Activated CD8-positive, alpha-beta memory T cell treated with anti-CD3 and anti-CD28 coated beads, Interleukin-2, amount 50 U/mL, for 48 hours (primary cell): ENCODE measurements at regions not wholly inside any gene's neighbourhood (a gene's known extent, or its start where the extent isn't known, plus 50 kb on each side); places are given as distances from the start of the nearest gene placed in this dataset.
"Not testable (repeated sequence)": the region's sequence is repeated elsewhere in the genome, so short reads cannot be mapped to it uniquely, and the experiment has no call there.

ENCODE experiments used
- DNase-seq: peaks from one replicate; pipeline ENCODE4 v3.0.0-alpha.2; 2020

DNA sequence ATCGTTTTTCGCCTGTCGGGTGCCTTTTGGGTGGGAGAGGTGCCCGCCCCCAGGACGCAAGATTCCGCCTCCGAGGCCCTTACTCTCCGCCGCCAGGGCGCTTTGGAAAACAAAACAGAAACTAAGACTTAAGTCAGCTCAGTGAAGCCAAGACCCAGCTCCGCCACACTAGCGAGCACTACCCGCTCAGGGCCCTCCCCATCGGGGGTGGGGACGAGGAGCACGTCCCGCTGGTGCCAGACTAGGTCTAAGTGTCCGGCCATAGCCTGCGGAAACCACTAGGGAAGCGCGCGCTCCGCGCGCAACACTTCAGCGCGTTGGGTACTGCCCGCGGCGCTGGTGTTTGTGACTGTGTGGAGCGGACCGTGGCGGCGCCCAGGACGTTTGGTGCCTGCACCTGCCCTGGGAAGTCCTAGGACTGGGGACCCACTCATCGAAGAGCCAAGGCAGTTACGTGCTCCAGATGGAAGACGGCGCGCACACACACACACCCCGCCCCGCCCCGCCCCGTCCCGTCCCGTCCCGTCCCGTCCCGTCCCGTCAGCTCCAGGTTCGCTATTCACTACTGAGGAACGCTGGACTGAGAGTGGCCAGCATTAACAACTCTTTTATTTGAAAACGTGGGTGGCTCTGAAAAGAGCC is 57.6 kb upstream of the BOLA1 start:
- DNase-seq: not testable (repeated sequence)

DNA sequence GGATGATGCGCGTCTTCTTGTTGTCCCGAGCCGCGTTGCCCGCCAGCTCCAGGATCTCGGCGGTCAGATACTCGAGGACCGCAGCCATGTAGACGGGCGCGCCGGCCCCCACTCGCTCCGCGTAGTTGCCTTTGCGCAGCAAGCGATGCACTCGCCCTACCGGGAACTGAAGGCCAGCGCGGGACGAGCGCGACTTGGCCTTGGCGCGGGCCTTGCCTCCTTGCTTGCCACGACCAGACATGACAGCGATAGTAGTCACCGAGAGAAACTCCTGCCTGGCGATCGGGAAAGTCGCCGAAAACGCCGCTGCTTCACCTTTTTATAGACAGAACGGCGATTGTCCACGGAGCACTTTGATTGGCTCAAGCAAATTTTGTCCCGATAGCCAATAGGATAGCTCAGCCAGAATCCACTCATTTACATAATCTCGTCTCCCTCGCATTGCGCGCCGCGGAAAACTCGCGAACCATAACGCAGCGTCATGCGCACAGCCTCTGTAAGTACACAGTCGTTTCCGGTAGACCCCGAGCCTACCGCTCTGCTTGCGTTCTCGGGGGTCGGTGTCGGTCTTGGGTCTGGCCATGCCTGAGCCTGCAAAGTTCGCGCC is 56.8 kb upstream of the BOLA1 start:
- DNase-seq: not testable (repeated sequence)

DNA sequence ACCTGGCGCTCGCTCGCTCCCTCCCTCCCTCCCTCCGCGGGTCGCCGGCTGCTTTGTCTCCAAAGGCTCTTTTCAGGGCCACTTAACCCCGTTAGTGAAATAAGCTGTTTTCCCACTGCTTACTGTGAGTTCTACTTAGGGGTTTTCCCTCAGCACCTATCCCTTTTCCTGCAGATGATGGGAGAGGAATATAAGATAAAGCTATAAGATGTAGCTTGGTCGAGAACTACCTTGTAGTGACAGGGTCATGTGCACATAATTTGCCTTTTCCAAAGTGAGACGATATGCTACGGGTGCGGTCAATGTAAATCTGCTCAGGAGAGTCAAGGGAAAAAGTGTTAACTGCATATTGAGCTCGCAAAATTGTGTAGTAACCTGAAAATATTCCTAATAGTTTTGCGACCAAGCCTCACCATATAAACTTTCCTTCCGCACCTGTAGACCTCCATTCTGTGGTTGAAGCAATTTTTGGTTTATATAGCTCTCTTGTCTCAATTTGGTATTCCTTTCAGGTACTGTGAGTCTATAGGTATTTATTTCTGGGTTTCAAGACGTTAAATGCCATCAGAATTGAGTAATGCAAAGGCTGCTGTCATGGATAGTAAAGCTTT is 55.8 kb upstream of the BOLA1 start:
- no peak for DNase-seq

DNA sequence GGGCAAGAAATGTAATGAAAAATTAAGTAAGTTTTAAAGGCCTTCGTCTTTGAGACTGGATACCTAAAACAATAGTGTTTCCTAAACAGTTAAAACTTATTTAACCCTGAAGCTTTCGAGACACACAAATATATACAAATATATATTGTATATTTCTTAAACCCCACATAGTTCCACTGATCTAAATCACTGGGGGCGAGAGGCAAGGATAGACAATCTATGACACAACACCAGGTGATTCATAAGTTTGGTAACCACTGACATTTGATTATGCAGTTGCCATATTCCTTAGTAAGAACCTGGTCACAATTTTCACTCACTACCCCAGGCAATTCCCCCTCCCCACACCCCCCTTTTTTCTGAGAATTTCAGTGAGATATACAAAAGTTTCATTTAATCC is 55.3 kb upstream of the BOLA1 start:
- DNase-seq: no peak

DNA sequence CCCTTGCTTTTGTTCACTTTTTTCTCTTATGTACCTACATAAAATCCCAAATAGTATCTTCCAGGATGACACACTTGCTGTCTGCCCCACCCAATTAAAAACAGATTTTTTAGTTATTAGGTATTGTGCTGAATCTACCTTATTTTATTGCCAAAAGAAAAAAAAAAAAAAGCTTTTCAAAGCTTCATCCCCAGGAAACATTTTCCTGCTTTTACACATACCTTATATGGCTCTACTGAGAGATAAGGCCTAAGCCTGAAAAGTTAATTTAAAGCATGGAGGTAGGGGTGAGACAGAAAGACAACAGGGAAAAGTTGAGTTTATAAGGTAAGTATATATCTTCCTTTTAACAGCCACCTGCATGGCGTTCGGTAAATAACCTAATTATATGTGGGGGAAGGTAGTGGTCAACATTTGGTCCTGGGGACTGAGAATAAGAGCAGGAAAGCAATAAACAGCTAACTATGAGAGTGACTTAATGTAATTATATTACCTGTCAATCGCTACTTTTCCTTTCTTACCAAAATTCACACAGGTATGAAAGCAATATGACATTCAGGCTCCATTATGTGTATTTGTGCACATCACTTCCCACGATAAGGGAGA is 54.6 kb upstream of the BOLA1 start:
- DNase-seq: no peak

DNA sequence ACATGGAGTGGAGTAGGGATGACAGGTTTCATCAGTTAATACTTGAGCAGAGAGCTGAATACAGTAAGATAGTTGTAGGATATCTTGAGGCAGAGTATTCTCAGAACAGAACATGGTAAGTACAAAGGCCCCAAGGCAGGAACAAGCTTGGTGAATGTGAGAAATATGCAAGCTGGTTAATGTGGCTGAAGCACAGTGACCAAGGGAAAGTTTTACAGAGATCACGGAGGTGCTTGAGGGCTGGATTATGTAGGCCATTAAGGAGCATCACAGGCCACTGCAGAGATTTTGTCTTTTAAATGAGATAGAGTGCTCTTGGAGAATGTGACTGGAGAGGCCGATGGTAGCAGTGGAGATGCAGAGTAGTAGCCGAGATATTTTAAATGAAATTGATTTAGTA is 54.0 kb upstream of the BOLA1 start:
- DNase-seq: peak; percentile 46

DNA sequence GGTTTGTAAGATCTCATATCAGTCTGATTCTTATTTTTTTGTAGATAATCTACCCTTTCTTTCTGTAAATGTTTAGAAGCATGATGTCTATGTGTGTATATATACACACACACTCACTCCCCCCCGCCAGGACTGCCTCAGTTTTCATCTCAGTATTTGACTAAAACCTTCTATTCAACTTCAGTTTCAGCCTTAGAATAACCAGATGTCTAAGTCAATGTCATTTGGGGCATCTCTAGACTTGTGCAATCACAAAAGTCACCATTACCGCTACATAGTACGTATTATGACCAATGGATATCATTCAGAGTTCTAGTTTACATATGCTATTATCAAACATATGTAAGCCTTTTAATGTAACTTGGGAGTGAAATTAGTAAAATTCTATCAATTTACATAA is 53.3 kb upstream of the BOLA1 start:
- DNase-seq: peak; percentile 48

DNA sequence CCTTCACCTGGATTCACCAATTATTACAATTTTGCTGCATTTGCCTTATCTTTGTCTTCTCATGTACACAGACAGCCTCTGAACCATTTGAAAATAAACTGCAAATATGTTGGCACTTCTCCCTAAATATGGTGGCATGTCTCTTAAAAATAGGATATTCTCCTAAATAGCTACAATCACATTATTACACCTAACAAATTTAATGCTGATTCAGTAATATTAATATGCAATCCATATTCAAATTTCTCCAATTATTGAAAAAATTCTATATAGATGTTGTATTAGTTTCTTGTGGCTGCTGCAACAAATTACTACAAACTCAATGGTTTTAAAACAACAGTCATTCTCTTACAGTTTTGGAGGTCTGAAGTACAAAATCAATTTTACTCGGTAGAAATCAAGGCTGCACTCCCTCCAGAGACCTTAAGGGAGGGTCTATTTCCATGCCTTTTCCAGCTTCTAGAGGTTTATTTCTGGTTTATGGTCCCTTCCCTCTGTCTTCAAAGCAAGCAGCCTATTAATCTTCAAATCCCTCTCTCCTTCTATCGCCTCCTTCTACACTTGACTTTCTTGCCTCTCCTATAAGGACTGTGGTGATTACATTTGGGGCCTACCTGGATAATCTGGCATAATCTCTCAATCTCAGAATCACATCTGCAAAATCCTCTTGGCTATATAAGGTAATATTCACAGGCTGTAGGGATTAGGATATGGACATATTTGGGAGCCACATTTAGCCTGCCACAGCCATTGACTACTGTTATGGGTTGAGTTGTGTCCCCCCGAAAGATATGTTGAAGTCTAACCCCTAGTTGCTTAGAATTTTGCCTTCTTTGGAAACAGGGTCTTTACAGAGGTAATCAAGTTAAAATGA is 52.5 kb upstream of the BOLA1 start:
- DNase-seq: no peak

DNA sequence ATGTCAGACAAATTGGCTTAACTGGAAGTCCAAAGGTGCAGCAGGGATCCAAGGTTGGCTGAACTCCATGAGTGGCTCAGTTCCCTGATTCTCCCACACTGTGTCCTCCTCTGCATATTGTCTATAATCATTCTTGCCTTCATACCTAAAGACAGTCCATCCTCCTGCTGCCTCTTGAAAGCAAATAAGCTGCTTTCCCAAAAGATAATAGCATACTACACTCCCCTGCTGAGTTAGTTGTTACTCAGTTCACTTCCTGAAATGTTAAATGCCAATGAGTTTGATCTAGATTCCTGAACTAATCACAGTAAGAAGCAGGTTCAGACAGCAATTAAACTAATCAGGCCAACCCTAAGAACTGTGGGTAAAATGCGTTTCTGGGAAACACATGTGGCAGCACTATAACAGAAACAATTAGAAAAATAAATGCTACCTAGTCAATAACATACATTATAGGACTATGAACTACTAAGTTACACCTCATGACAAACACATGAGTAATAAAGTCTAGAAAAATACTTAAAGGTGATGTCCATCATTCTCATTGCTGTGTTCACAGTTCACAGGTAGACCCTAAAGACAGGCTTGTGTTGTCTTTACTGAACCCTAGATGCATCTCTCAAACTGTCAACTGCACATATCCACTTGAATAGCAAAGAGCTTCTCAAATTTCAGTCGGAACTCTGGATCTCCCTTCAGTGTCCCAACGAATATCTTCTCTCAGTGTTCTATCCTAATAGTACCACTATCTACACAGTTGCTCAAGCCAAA is 50.8 kb upstream of the BOLA1 start:
- DNase-seq: no peak

DNA sequence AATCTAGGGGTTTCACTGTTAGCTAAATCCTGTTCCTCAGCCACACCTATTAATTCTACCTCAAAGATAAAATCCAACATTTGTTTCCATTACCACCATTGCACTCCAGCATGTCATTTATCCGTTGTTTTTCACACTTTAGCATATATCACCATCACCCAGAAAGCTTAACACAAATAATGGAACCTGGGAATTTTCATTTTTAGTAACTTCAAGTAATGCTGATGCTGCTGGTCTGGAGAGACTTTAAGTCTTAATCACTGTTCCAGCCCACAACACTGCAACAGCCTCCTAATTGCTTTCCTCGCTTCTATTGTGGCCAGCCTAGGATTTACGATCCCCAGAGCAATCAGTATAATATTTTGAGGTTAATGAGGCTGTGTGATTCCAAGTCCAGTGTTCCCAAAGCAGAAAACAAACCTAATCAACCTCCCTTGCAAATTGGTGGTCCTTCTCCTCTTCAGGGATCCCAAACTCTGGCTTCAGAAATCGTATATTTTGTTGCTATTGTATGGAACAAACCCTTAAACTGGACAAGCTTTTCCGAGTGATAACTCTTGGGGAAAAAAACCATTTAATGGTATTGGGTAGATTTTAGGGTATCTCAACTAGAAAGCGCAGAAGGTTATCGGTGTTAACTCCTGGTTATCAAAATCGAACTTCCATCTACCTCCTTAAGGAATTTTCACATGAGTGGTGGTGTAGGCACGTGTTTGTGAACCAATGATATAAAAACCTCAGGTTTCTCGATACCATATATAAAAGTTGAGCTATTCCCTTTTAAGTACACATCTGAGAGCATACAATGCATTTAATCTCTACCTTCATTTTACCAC is 50.0 kb upstream of the BOLA1 start:
- DNase-seq: no peak
